K562 (cell line): ENCODE measurements at regions not wholly inside any gene's neighbourhood (a gene's known extent, or its start where the extent isn't known, plus 50 kb on each side); places are given as distances from the start of the nearest gene placed in this dataset.
A peak's percentile ranks its signal among the peaks of the same experiment; 100 is the strongest.

Experiments used
- ATAC-seq: fragments of 200-7000 bp; cut with Tn5 transposase; 3 replicates; pipeline ENCODE4 v1.9.1; 2020; ENCODE audit warnings: moderate library complexity
- BruUV-seq: library from RNA; stranded (reverse); fragments of 400-500 nt; replicated peaks from 2 replicates; lab custom pipeline; 2021; lab: Mats Ljungman, UMichigan
- CTCF ChIA-PET: fragments of 300-600 bp; formaldehyde crosslinking; extraction: SDS; loops from one replicate; lab custom pipeline; 2021; ENCODE audit warnings: low intra/inter-chr PET ratio; lab: Yijun Ruan, JAX
- POLR2A ChIA-PET: fragments of 300-600, 350-650 bp; sonication (Branson Sonifier 250); formaldehyde crosslinking; extraction: SDS; loops from one replicate; lab custom pipeline; 2021; ENCODE audit warnings: antibody characterized with exemption, inconsistent platforms; lab: Yijun Ruan, JAX
- DNase-seq, 4 experiments: peaks; one replicate each; pipeline versions ENCODE4 v3.0.0 to v3.0.0-alpha.2; 2011 to 2018; ENCODE audit warnings: low spot score in 3 of 4, mixed read lengths in 3 of 4; ENCODE audit errors: extremely low read depth in 1 of 4
- FAIRE-seq: peaks from 2 replicates; lab custom pipeline; 2011; peaks lifted over from hg19 to GRCh38; lab: Jason Lieb, UNC
- H2AFZ ChIP-seq: 2 replicates; pipeline ENCODE4 v1.6.0; 2011; ENCODE audit warnings: low read depth, low read length, control low read depth, inconsistent platforms
- H3K27ac ChIP-seq: fragments of 200-600 bp; 3 replicates; pipeline ENCODE4 v1.8.0; 2011; ENCODE audit warnings: low read depth, mild to moderate bottlenecking, control low read depth, inconsistent platforms, low read length, moderate library complexity, mixed read lengths; ENCODE audit errors: extremely low read depth
- H3K27me3 ChIP-seq, 2 experiments: fragments of 300-600 bp in 1 of 2; 2 replicates in 1 of 2; 3 replicates in 1 of 2; pipeline versions ENCODE4 v1.6.0 to v1.8.0; 2011; ENCODE audit warnings: inconsistent platforms in 2 of 2, low read length in 2 of 2, mild to moderate bottlenecking in 1 of 2, mixed read lengths in 1 of 2, moderate library complexity in 1 of 2; ENCODE audit not compliant: control insufficient read depth in 2 of 2, insufficient read depth in 2 of 2
- H3K36me3 ChIP-seq: fragments of 300-600 bp; 3 replicates; pipeline ENCODE4 v1.8.0; 2011; ENCODE audit warnings: mild to moderate bottlenecking, low read length, inconsistent platforms; ENCODE audit not compliant: control insufficient read depth, insufficient read depth
- H3K4me1 ChIP-seq, 2 experiments: fragments of 200-600 bp in 1 of 2; replicated peaks in 1 of 2; 2 replicates in 1 of 2; 3 replicates in 1 of 2; pipeline versions ENCODE4 v1.5.1 to v1.8.0; 2011; ENCODE audit warnings: inconsistent platforms in 2 of 2, low read length in 2 of 2, mild to moderate bottlenecking in 1 of 2, mixed read lengths in 1 of 2, moderate library complexity in 1 of 2; ENCODE audit not compliant: control insufficient read depth in 2 of 2, insufficient read depth in 2 of 2
- H3K4me2 ChIP-seq: 2 replicates; pipeline ENCODE4 v1.6.1; 2011; ENCODE audit warnings: low read length, control low read depth, inconsistent platforms, mixed read lengths; ENCODE audit not compliant: insufficient read depth
- H3K4me3 ChIP-seq: fragments of 200-600 bp; sonication (generic), shearing (Covaris generic); 2 replicates; pipeline ENCODE4 v1.5.1; 2016; ENCODE audit warnings: control low read depth, inconsistent platforms
- H3K79me2 ChIP-seq: fragments of 200-600 bp; 3 replicates; pipeline ENCODE4 v1.8.0; 2011; ENCODE audit warnings: low read length, inconsistent platforms; ENCODE audit not compliant: control insufficient read depth, insufficient read depth
- H3K9ac ChIP-seq, 2 experiments: 2 replicates each; pipeline versions ENCODE4 v1.6.0 to v1.6.1; 2011; ENCODE audit warnings: low read depth in 2 of 2, low read length in 2 of 2, control low read depth in 1 of 2, inconsistent platforms in 1 of 2, mild to moderate bottlenecking in 1 of 2, mixed read lengths in 1 of 2; ENCODE audit not compliant: insufficient read depth in 1 of 2
- H3K9me1 ChIP-seq: one replicate; pipeline ENCODE4 v1.6.0; 2011; ENCODE audit warnings: inconsistent platforms, mild to moderate bottlenecking, low read length, moderate library complexity; ENCODE audit not compliant: control insufficient read depth, insufficient read depth
- H3K9me3 ChIP-seq: replicated peaks from 2 replicates; pipeline ENCODE4 v1.5.1; 2011; ENCODE audit warnings: low read depth, low read length, inconsistent platforms; ENCODE audit not compliant: control insufficient read depth, insufficient read depth
- H4K20me1 ChIP-seq: replicated peaks from 2 replicates; pipeline ENCODE4 v1.6.1; 2011; ENCODE audit warnings: low read length, inconsistent platforms, mixed read lengths; ENCODE audit not compliant: control insufficient read depth, insufficient read depth
- CXXC5 ChIP-seq: fragments of 250-450 bp; sonication (Bioruptor Pico); IDR thresholded peaks from 2 replicates; pipeline ENCODE4 v1.8.0; 2022; ENCODE audit warnings: inconsistent platforms, mild to moderate bottlenecking, moderate library complexity
- DIDO1 ChIP-seq: fragments of 450-650 bp; IDR thresholded peaks from 2 replicates; pipeline ENCODE4 v1.6.1; 2016; ENCODE audit warnings: low read depth, missing biosample characterization, missing genetic modification characterization
- EP300 ChIP-seq: IDR thresholded peaks from 2 replicates; pipeline ENCODE4 v1.6.1; 2012; ENCODE audit warnings: low read length, improper control_type of control experiment
- NRF1 ChIP-seq, 2 experiments: fragments of 450-650 bp; IDR thresholded peaks in 1 of 2; conservative IDR thresholded peaks in 1 of 2; 2 replicates each; pipeline ENCODE4 v1.6.1; 2014; ENCODE audit warnings: mild to moderate bottlenecking in 2 of 2
- PCBP1 ChIP-seq: fragments of 200-400 bp; formaldehyde crosslinking; IDR thresholded peaks from 2 replicates; pipeline ENCODE4 v1.6.1; 2018; ENCODE audit warnings: mild to moderate bottlenecking, low read depth, low read length; ENCODE audit not compliant: poor library complexity, severe bottlenecking
- SMC3 ChIP-seq: conservative IDR thresholded peaks from 2 replicates; pipeline ENCODE4 v1.6.1; 2011; ENCODE audit warnings: low read depth, low read length, improper control_type of control experiment; ENCODE audit not compliant: insufficient read depth
- SNAPC5 ChIP-seq: fragments of 250-450 bp; sonication (Bioruptor Pico); IDR thresholded peaks from 2 replicates; pipeline ENCODE4 v1.8.0; 2021; ENCODE audit warnings: moderate library complexity, mild to moderate bottlenecking, inconsistent platforms
- TSC22D4 ChIP-seq: fragments of 450-650 bp; IDR thresholded peaks from 2 replicates; pipeline ENCODE4 v1.6.1; 2016; ENCODE audit warnings: missing genetic modification characterization, missing biosample characterization, control low read depth
- ZNF23 ChIP-seq: fragments of 250-450 bp; sonication (Bioruptor Pico); IDR thresholded peaks from 2 replicates; pipeline ENCODE4 v1.4.0; 2020; ENCODE audit warnings: mild to moderate bottlenecking
- ZNF740 ChIP-seq, 3 experiments: fragments of 200-800 bp in 1 of 3; sonication (Bioruptor generic) in 1 of 3; sonication (generic) in 1 of 3; formaldehyde crosslinking in 1 of 3; IDR thresholded peaks; 2 replicates each; pipeline versions ENCODE4 v1.6.1 to v1.8.0; 2016 to 2022; ENCODE audit warnings: mild to moderate bottlenecking in 2 of 3, missing compliant biosample characterization in 2 of 3, missing genetic modification characterization in 2 of 3, missing genetic modification reagents in 1 of 3
- WGBS: fragments of 100-300 bp; shearing (Covaris generic); methylation state at CpG from one replicate; pipeline ENCODE4 v1.1.6; 2016; ENCODE audit warnings: low coverage, mixed read lengths; ENCODE audit not compliant: insufficient coverage; ENCODE audit errors: missing lambda C conversion rate; 5-methylcytosine and 5-hydroxymethylcytosine counted together
- in situ Hi-C: fragments of 300-500 bp; cut with MboI; formaldehyde crosslinking; loops from 4 replicates; pipeline ENCODE4 v1.15.0; 2018; ENCODE audit warnings: inconsistent platforms, mixed read lengths
- intact Hi-C: fragments of 100-400 bp; cut with micrococcal nuclease; formaldehyde crosslinking; loops from 2 replicates; pipeline ENCODE4 v1.14.2; 2022

GRCh38 chr2:236507393-236508085 is 62.1 kb upstream of the ACKR3 start:
- ATAC-seq (no peak), DNase-seq (peak in 2 of 4 experiments; percentile 8 to 14), FAIRE-seq (no peak)
- H3K9me1 ChIP-seq = no peaks in the 10 kb centered on the region
- no peak overlapping the region for H2AFZ ChIP-seq
- peaks cover 0 to 8% of the 10 kb centered on the region in 2 experiments; a peak in 2 of 5 replicates for H3K27me3 ChIP-seq
- no peaks in the 10 kb centered on the region for H3K9me3 ChIP-seq
- no peak overlapping the region for H3K27ac ChIP-seq
- intact Hi-C loops = no loop called here
- H3K9ac ChIP-seq = no peak overlapping the region
- WGBS = 6% methylated on average over 11 of the region's 56 CpGs
- POLR2A ChIA-PET = no interaction called here
- in situ Hi-C loops = loop anchor here (25.0 kb wide), 1 partner anchor 555 kb away; no protein-coding TSS in a partner anchor
- H3K4me3 ChIP-seq = no peak overlapping the region
- BruUV-seq = no TSS peak
- no peaks in the 10 kb centered on the region for H3K79me2 ChIP-seq
- no peaks in the 10 kb centered on the region for H3K36me3 ChIP-seq
- H3K4me1 ChIP-seq = no peaks in the 10 kb centered on the region; a peak in 1 of 5 replicates
- CTCF ChIA-PET = no interaction called here
- no peak overlapping the region for H3K4me2 ChIP-seq
- H4K20me1 ChIP-seq = no peaks in the 10 kb centered on the region
- peak; percentile 30 to 37; a peak in 2 of 4 replicates for TF ChIP-seq NRF1 (conservative IDR thresholded peaks at IDR 0.05 in 1 of 2, IDR thresholded peaks at IDR 0.05 in 1 of 2)
- TF ChIP-seq ZNF740 (CRISPR knock-in tag; IDR thresholded peaks at IDR 0.05) = no peak
- TF ChIP-seq ZNF740 (tag; IDR thresholded peaks at IDR 0.05) = no peak

GRCh38 chr2:236508466-236508865 is 61.2 kb upstream of the ACKR3 start:
- CTCF ChIA-PET = no interaction called here
- intact Hi-C loops = no loop called here
- Histone ChIP-seq H3K4me2 (no peak overlapping the region), H3K9me1 (no peaks in the 10 kb centered on the region), H3K4me3 (no peak overlapping the region), H3K79me2 (no peaks in the 10 kb centered on the region), H3K27me3 (peaks cover 0 to 6% of the 10 kb centered on the region in 2 experiments; a peak in 2 of 5 replicates), H2AFZ (no peak overlapping the region), H3K4me1 (no peaks in the 10 kb centered on the region; a peak in 1 of 5 replicates), H3K27ac (no peak overlapping the region), H3K36me3 (no peaks in the 10 kb centered on the region), H4K20me1 (no peaks in the 10 kb centered on the region), H3K9ac (no peak overlapping the region), H3K9me3 (no peaks in the 10 kb centered on the region)
- ATAC-seq (no peak), FAIRE-seq (no peak), DNase-seq (no peak)
- 0% methylated on average over 5 of the region's 5 CpGs for WGBS
- POLR2A ChIA-PET = no interaction called here
- in situ Hi-C loops = loop anchor here (25.0 kb wide), 1 partner anchor 554 kb away; no protein-coding TSS in a partner anchor
- BruUV-seq = no TSS peak
- TF ChIP-seq SMC3 (no peak), CXXC5 (CRISPR knock-in tag) (no peak), SNAPC5 (CRISPR knock-in tag) (no peak), ZNF23 (CRISPR knock-in tag) (no peak), TSC22D4 (tag) (no peak), PCBP1 (no peak), EP300 (no peak), DIDO1 (tag) (no peak), ZNF740 (CRISPR knock-in tag; IDR thresholded peaks at IDR 0.05) (no peak), ZNF740 (tag; IDR thresholded peaks at IDR 0.05) (no peak)
